A549 (cell line): ENCODE measurements at regions not wholly inside any gene's neighbourhood (a gene's known extent, or its start where the extent isn't known, plus 50 kb on each side); places are given as distances from the start of the nearest gene placed in this dataset.

Experiments used
- ATAC-seq, 2 experiments: fragments of 200-7000 bp in 1 of 2; fragments of >200 bp in 1 of 2; cut with Nextera tagmentation in 1 of 2; cut with Tn5 transposase in 1 of 2; 3 replicates each; pipeline versions ENCODE4 v1.8.0 to v1.9.1; 2018 to 2020; ENCODE audit warnings: mild to moderate bottlenecking in 1 of 2, moderate library complexity in 1 of 2
- CTCF ChIA-PET: fragments of 300-600 bp; sonication (Branson Sonifier 250); formaldehyde crosslinking; extraction: SDS; loops from one replicate; lab custom pipeline; 2021; ENCODE audit warnings: antibody characterized with exemption, inconsistent platforms; lab: Yijun Ruan, JAX
- POLR2A ChIA-PET: fragments of 350-600 bp; formaldehyde crosslinking; extraction: SDS; loops from one replicate; lab custom pipeline; 2021; ENCODE audit warnings: antibody characterized with exemption, inconsistent platforms; lab: Yijun Ruan, JAX
- DNase-seq, 2 experiments: peaks; one replicate each; pipeline versions ENCODE4 v3.0.0 to v3.0.0-alpha.2; 2011 to 2016; ENCODE audit warnings: low read depth in 1 of 2, low spot score in 1 of 2
- FAIRE-seq: peaks from 2 replicates; lab custom pipeline; 2011; peaks lifted over from hg19 to GRCh38; lab: Jason Lieb, UNC
- H3K27ac ChIP-seq, 2 experiments: fragments of >200 bp; sonication (Bioruptor Twin); formaldehyde crosslinking; 3 replicates each; pipeline ENCODE4 v1.5.1; 2016 to 2017
- H3K4me1 ChIP-seq: fragments of >200 bp; sonication (Bioruptor Twin); formaldehyde crosslinking; 3 replicates; pipeline ENCODE4 v1.6.1; 2016
- H3K4me2 ChIP-seq: fragments of >200 bp; sonication (Bioruptor Twin); formaldehyde crosslinking; 3 replicates; pipeline ENCODE4 v1.6.1; 2016
- H3K4me3 ChIP-seq: fragments of >200 bp; sonication (Bioruptor Twin); formaldehyde crosslinking; 3 replicates; pipeline ENCODE4 v1.5.1; 2016
- H3K9me3 ChIP-seq: fragments of >200 bp; sonication (Bioruptor Twin); formaldehyde crosslinking; 3 replicates; pipeline ENCODE4 v1.6.1; 2016
- BCL3 ChIP-seq: fragments of >200 bp; sonication (Bioruptor Twin); formaldehyde crosslinking; IDR thresholded peaks from 3 replicates; pipeline ENCODE4 v1.6.1; 2016
- BHLHE40 ChIP-seq: IDR thresholded peaks from 2 replicates; pipeline ENCODE4 v1.6.1; 2012; ENCODE audit warnings: low read depth, low read length, inconsistent platforms
- CHD2 ChIP-seq: fragments of 150-350 bp; IDR thresholded peaks from 2 replicates; pipeline ENCODE4 v1.6.1; 2014; ENCODE audit warnings: low read length; ENCODE audit not compliant: partially characterized antibody
- E2F6 ChIP-seq: IDR thresholded peaks from 2 replicates; pipeline ENCODE4 v1.6.1; 2012; ENCODE audit warnings: low read depth, borderline replicate concordance
- EP300 ChIP-seq, 2 experiments: fragments of >200 bp; sonication (Bioruptor Twin); formaldehyde crosslinking; IDR thresholded peaks; 2 replicates in 1 of 2; 3 replicates in 1 of 2; pipeline ENCODE4 v1.6.1; 2016 to 2017
- ESRRA ChIP-seq: fragments of 150-350 bp; IDR thresholded peaks from 2 replicates; pipeline ENCODE4 v1.6.1; 2014; ENCODE audit warnings: mild to moderate bottlenecking, low read length, borderline replicate concordance
- FOSB ChIP-seq: fragments of 250-450 bp; sonication (Bioruptor Pico); IDR thresholded peaks from 2 replicates; pipeline ENCODE4 v1.5.0; 2020; ENCODE audit warnings: mild to moderate bottlenecking, moderate library complexity
- FOSL2 ChIP-seq, 2 experiments: fragments of 450-650 bp in 1 of 2; fragments of >200 bp in 1 of 2; sonication (Bioruptor Twin) in 1 of 2; formaldehyde crosslinking; IDR thresholded peaks; 2 replicates each; pipeline versions ENCODE4 v1.5.0 to v1.6.1; 2016 to 2020; ENCODE audit warnings: mild to moderate bottlenecking in 1 of 2, moderate library complexity in 1 of 2
- HES2 ChIP-seq: fragments of >200 bp; sonication (Bioruptor Twin); formaldehyde crosslinking; IDR thresholded peaks from 2 replicates; pipeline ENCODE4 v1.6.1; 2016
- HOXA7 ChIP-seq: fragments of 250-450 bp; sonication (Bioruptor Pico); IDR thresholded peaks from 2 replicates; pipeline ENCODE4 v1.5.0; 2020; ENCODE audit warnings: mild to moderate bottlenecking, moderate library complexity
- HOXB13 ChIP-seq: fragments of 250-450 bp; sonication (Bioruptor Pico); IDR thresholded peaks from 2 replicates; pipeline ENCODE4 v1.5.0; 2020; ENCODE audit warnings: low read depth, mild to moderate bottlenecking, moderate library complexity
- KDM5A ChIP-seq: fragments of 200-600 bp; sonication (generic); IDR thresholded peaks from 2 replicates; pipeline ENCODE4 v1.6.1; 2016; ENCODE audit warnings: antibody characterized with exemption, mild to moderate bottlenecking
- MAZ ChIP-seq: fragments of 150-350 bp; IDR thresholded peaks from 2 replicates; pipeline ENCODE4 v1.6.1; 2014; ENCODE audit warnings: antibody characterized with exemption, low read depth, low read length, borderline replicate concordance
- MYC ChIP-seq: IDR thresholded peaks from 2 replicates; pipeline ENCODE4 v1.6.1; 2012; ENCODE audit warnings: mild to moderate bottlenecking, inconsistent platforms, low read length, improper control_type of control experiment, borderline replicate concordance
- NFE2L2 ChIP-seq: fragments of 150-350 bp; conservative IDR thresholded peaks from 2 replicates; pipeline ENCODE4 v1.6.1; 2014; ENCODE audit warnings: low read length
- NR3C1 ChIP-seq: fragments of >200 bp; sonication (Bioruptor Twin); formaldehyde crosslinking; IDR thresholded peaks from 3 replicates; pipeline ENCODE4 v1.6.1; 2017
- POLR2AphosphoS2 ChIP-seq: conservative IDR thresholded peaks from 2 replicates; pipeline ENCODE4 v1.6.1; 2012; ENCODE audit warnings: low read length, improper control_type of control experiment, inconsistent platforms
- RAD21 ChIP-seq, 2 experiments: fragments of >200 bp in 1 of 2; sonication (Bioruptor Twin) in 1 of 2; formaldehyde crosslinking in 1 of 2; IDR thresholded peaks in 1 of 2; conservative IDR thresholded peaks in 1 of 2; 2 replicates in 1 of 2; 3 replicates in 1 of 2; pipeline ENCODE4 v1.6.1; 2012 to 2018; ENCODE audit warnings: inconsistent platforms in 1 of 2
- RARB ChIP-seq: fragments of 250-450 bp; sonication (Bioruptor Pico); IDR thresholded peaks from 2 replicates; pipeline ENCODE4 v1.8.0; 2021; ENCODE audit warnings: mild to moderate bottlenecking, moderate library complexity
- RNF2 ChIP-seq: fragments of 200-600 bp; sonication (generic); IDR thresholded peaks from 2 replicates; pipeline ENCODE4 v1.6.1; 2016; ENCODE audit warnings: low read depth, mild to moderate bottlenecking, antibody characterized with exemption, moderate library complexity, borderline replicate concordance
- ZFP36 ChIP-seq: fragments of 450-650 bp; IDR thresholded peaks from 2 replicates; pipeline ENCODE4 v1.6.1; 2014; ENCODE audit warnings: borderline replicate concordance; ENCODE audit not compliant: partially characterized antibody
- ZSCAN20 ChIP-seq: fragments of 250-450 bp; sonication (Bioruptor Pico); IDR thresholded peaks from 2 replicates; pipeline ENCODE4 v1.8.0; 2022; ENCODE audit warnings: mild to moderate bottlenecking, moderate library complexity
- WGBS: methylation state at CpG from one replicate; pipeline ENCODE4 v1.1.6; 2017; ENCODE audit errors: missing lambda C conversion rate; 5-methylcytosine and 5-hydroxymethylcytosine counted together
- TF ChIP-seq, protein P1 (sequence below): IDR thresholded peaks from 2 replicates; pipeline ENCODE4 v1.6.1; 2012
- TF ChIP-seq, protein P2 (sequence below): fragments of 450-650 bp; IDR thresholded peaks from 2 replicates; pipeline ENCODE4 v1.6.1; 2014; ENCODE audit warnings: antibody characterized with exemption
- TF ChIP-seq, protein P3 (sequence below): IDR thresholded peaks from 2 replicates; pipeline ENCODE4 v1.6.1; 2012

DNA sequence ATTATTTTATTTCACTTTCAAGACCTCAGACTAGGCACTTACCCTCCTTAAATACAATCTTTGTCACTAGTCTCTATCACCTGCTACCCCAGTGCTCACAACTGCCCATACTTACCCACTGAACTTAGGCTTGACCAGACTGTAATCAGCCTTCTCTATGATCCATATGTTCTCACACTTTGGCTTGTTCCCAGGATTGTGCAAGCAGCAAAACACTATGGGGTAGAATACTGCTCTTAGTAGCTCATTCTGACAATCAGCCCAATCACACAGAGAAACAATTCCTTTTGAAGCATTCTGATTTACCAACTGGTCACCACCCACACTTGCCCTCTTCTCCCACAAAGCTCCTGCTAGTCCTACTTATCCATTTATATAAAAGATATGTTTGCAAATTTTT, 878.3 kb downstream of the FSTL5 start:
- no peak for ATAC-seq
- FAIRE-seq = no peak
- POLR2A ChIA-PET = no interaction called here

DNA sequence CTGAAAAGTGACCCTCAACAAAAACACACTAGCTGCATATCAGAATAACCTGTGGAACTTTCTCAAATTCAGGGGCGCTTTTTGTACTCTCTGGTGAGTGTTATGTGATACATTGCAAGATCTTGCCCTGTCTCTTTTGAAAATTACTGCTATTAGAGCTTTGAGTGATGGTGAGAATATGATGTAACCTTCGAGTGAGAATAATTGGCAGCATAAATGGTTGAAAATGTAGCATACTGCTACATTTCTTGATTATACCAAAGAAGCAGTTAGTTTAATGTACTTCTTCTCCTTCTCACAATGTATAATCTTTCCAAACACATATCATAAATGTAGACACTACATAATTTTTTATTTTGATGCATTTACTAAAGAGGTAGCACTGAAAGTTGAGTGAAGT, 882.9 kb downstream of the FSTL5 start:
- FAIRE-seq = no peak

More for the DNA sequence above, 878.3 kb downstream of the FSTL5 start:
- Histone ChIP-seq H3K27ac (no peak overlapping the region), H3K4me1 (no peaks in the 10 kb centered on the region), H3K4me2 (no peak overlapping the region), H3K4me3 (no peak overlapping the region), H3K9me3 (no peaks in the 10 kb centered on the region)
- CTCF ChIA-PET = no interaction called here
- DNase-seq = no peak
- TF ChIP-seq BCL3 = no peak
- TF ChIP-seq, protein P1, sequence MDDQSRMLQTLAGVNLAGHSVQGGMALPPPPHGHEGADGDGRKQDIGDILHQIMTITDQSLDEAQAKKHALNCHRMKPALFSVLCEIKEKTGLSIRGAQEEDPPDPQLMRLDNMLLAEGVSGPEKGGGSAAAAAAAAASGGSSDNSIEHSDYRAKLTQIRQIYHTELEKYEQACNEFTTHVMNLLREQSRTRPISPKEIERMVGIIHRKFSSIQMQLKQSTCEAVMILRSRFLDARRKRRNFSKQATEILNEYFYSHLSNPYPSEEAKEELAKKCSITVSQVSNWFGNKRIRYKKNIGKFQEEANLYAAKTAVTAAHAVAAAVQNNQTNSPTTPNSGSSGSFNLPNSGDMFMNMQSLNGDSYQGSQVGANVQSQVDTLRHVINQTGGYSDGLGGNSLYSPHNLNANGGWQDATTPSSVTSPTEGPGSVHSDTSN = no peak
- no peak for TF ChIP-seq ESRRA
- TF ChIP-seq ZFP36 = no peak
- TF ChIP-seq HES2 = no peak
- TF ChIP-seq NFE2L2 = no peak
- TF ChIP-seq ZSCAN20 (CRISPR knock-in tag) = no peak
- no peak for TF ChIP-seq MAZ
- TF ChIP-seq, protein P2, sequence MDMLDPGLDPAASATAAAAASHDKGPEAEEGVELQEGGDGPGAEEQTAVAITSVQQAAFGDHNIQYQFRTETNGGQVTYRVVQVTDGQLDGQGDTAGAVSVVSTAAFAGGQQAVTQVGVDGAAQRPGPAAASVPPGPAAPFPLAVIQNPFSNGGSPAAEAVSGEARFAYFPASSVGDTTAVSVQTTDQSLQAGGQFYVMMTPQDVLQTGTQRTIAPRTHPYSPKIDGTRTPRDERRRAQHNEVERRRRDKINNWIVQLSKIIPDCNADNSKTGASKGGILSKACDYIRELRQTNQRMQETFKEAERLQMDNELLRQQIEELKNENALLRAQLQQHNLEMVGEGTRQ = no peak
- TF ChIP-seq POLR2AphosphoS2 = no peak
- no peak for TF ChIP-seq RAD21 (conservative IDR thresholded peaks at IDR 0.05 in 1 of 2, IDR thresholded peaks at IDR 0.05 in 1 of 2)
- TF ChIP-seq CHD2 = no peak
- TF ChIP-seq E2F6 = no peak
- TF ChIP-seq HOXA7 (CRISPR knock-in tag) = no peak
- no peak for TF ChIP-seq MYC
- no peak for TF ChIP-seq FOSL2 (IDR thresholded peaks at IDR 0.05)
- TF ChIP-seq FOSL2 (CRISPR knock-in tag; IDR thresholded peaks at IDR 0.05) = no peak
- no peak for TF ChIP-seq BHLHE40

More for the DNA sequence above, 882.9 kb downstream of the FSTL5 start:
- DNase-seq = no peak
- POLR2A ChIA-PET = no interaction called here
- H3K4me1 ChIP-seq = no peaks in the 10 kb centered on the region
- H3K4me3 ChIP-seq = no peak overlapping the region
- H3K27ac ChIP-seq = no peak overlapping the region
- 11% methylated on average over 2 of the region's 2 CpGs for WGBS
- no peak for ATAC-seq
- no peak overlapping the region for H3K4me2 ChIP-seq
- CTCF ChIA-PET = no interaction called here
- TF ChIP-seq NFE2L2 = no peak
- TF ChIP-seq KDM5A = no peak
- no peak for TF ChIP-seq FOSB
- TF ChIP-seq EP300 (IDR thresholded peaks at IDR 0.05) = no peak
- TF ChIP-seq HES2 = no peak
- no peak for TF ChIP-seq RNF2
- no peak for TF ChIP-seq NR3C1
- TF ChIP-seq, protein P3, sequence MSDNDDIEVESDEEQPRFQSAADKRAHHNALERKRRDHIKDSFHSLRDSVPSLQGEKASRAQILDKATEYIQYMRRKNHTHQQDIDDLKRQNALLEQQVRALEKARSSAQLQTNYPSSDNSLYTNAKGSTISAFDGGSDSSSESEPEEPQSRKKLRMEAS = no peak
- no peak for TF ChIP-seq RARB (CRISPR knock-in tag)
- TF ChIP-seq HOXB13 (CRISPR knock-in tag) = no peak
- TF ChIP-seq, all 56 proteins: peak for 0
- no peaks in the 10 kb centered on the region for H3K9me3 ChIP-seq
